CD14-positive monocyte (primary cell): ENCODE measurements at regions not wholly inside any gene's neighbourhood (a gene's known extent, or its start where the extent isn't known, plus 50 kb on each side); places are given as distances from the start of the nearest gene placed in this dataset.
"Not testable (repeated sequence)": the region's sequence is repeated elsewhere in the genome, so short reads cannot be mapped to it uniquely, and the experiment has no call there.

ENCODE experiments used
- DNase-seq, 3 donors: peaks; one replicate each; pipeline ENCODE4 v3.0.0-alpha.2; 2011 to 2022
- H2AFZ ChIP-seq: 2 replicates; pipeline ENCODE4 v1.6.0; 2012; ENCODE audit warnings: mild to moderate bottlenecking, low read depth, low read length, inconsistent platforms; ENCODE audit not compliant: insufficient read depth, poor library complexity, severe bottlenecking
- H3K27ac ChIP-seq, 2 donors: 1 replicate in 1 of 2; 2 replicates in 1 of 2; pipeline ENCODE4 v1.5.1; 2012 to 2013; ENCODE audit warnings: low read length in 2 of 2, control low read depth in 1 of 2, inconsistent platforms in 1 of 2, low read depth in 1 of 2, mild to moderate bottlenecking in 1 of 2
- H3K27me3 ChIP-seq, 2 donors: one replicate each; pipeline versions ENCODE4 v1.6.0 to v1.6.1; 2011 to 2013; ENCODE audit warnings: low read length in 2 of 2; ENCODE audit not compliant: control insufficient read depth in 2 of 2, insufficient read depth in 2 of 2
- H3K36me3 ChIP-seq, 2 donors: replicated peaks in 1 of 2; 1 replicate in 1 of 2; 2 replicates in 1 of 2; pipeline versions ENCODE4 v1.5.1 to v1.6.1; 2012 to 2013; ENCODE audit warnings: low read length in 2 of 2, control low read depth in 1 of 2, inconsistent platforms in 1 of 2, mild to moderate bottlenecking in 1 of 2; ENCODE audit not compliant: insufficient read depth in 2 of 2, control insufficient read depth in 1 of 2
- H3K4me1 ChIP-seq, 2 donors: 1 replicate in 1 of 2; 2 replicates in 1 of 2; pipeline versions ENCODE4 v1.5.1 to v1.6.1; 2012 to 2013; ENCODE audit warnings: low read length in 2 of 2, control low read depth in 1 of 2, inconsistent platforms in 1 of 2, mild to moderate bottlenecking in 1 of 2, moderate library complexity in 1 of 2; ENCODE audit not compliant: insufficient read depth in 2 of 2, control insufficient read depth in 1 of 2
- H3K4me2 ChIP-seq: replicated peaks from 2 replicates; pipeline ENCODE3; 2012; ENCODE audit warnings: low read length, moderate library complexity, mild to moderate bottlenecking; ENCODE audit not compliant: poor library complexity, severe bottlenecking; ENCODE audit errors: extremely low read depth
- H3K4me3 ChIP-seq, 3 experiments: fragments of 200-600 bp in 1 of 3; sonication (generic) in 1 of 3; replicated peaks in 1 of 3; 1 replicate in 2 of 3; 2 replicates in 1 of 3; pipeline ENCODE4 v1.5.1; 2011 to 2013; ENCODE audit warnings: low read length in 3 of 3, mild to moderate bottlenecking in 3 of 3, control low read depth in 2 of 3, low read depth in 2 of 3, inconsistent platforms in 1 of 3, moderate library complexity in 1 of 3
- H3K79me2 ChIP-seq: 2 replicates; pipeline ENCODE4 v1.6.0; 2012; ENCODE audit warnings: mild to moderate bottlenecking, control low read depth, inconsistent platforms, low read length, moderate library complexity; ENCODE audit not compliant: insufficient read depth
- H3K9ac ChIP-seq: 2 replicates; pipeline ENCODE4 v1.6.0; 2017; ENCODE audit warnings: low read length, mild to moderate bottlenecking; ENCODE audit not compliant: insufficient read depth, poor library complexity, severe bottlenecking
- H3K9me3 ChIP-seq, 2 donors: replicated peaks in 1 of 2; 1 replicate in 1 of 2; 2 replicates in 1 of 2; pipeline versions ENCODE4 v1.5.1 to v1.6.1; 2012 to 2013; ENCODE audit warnings: low read length in 2 of 2, control low read depth in 1 of 2; ENCODE audit not compliant: control insufficient read depth in 1 of 2, insufficient read depth in 1 of 2
- H4K20me1 ChIP-seq: 2 replicates; pipeline ENCODE4 v1.6.0; 2012; ENCODE audit warnings: mild to moderate bottlenecking, low read length, control low read depth, moderate library complexity; ENCODE audit not compliant: insufficient read depth
- H3K27ac Mint-ChIP-seq, 7 donors: one replicate each; pipeline ENCODE4 v1.8.0; 2020; ENCODE audit warnings: mild to moderate bottlenecking in 7 of 7, mixed read lengths in 7 of 7, moderate library complexity in 6 of 7, inconsistent platforms in 2 of 7
- H3K27me3 Mint-ChIP-seq, 3 donors: one replicate each; pipeline ENCODE4 v1.8.0; 2021 to 2022; ENCODE audit warnings: low read depth in 3 of 3, mild to moderate bottlenecking in 3 of 3, mixed read lengths in 3 of 3, moderate library complexity in 3 of 3, inconsistent platforms in 1 of 3
- H3K36me3 Mint-ChIP-seq, 2 donors: one replicate each; pipeline ENCODE4 v1.8.0; 2020; ENCODE audit warnings: mixed read lengths in 2 of 2, inconsistent platforms in 1 of 2, mild to moderate bottlenecking in 1 of 2
- H3K4me1 Mint-ChIP-seq: one replicate; pipeline ENCODE4 v1.8.0; 2020; ENCODE audit warnings: mild to moderate bottlenecking, mixed read lengths
- H3K4me3 Mint-ChIP-seq, 2 donors: one replicate each; pipeline ENCODE4 v1.8.0; 2020; ENCODE audit warnings: mild to moderate bottlenecking in 2 of 2, mixed read lengths in 2 of 2, moderate library complexity in 1 of 2
- H3K9me3 Mint-ChIP-seq, 7 donors: one replicate each; pipeline ENCODE4 v1.8.0; 2020 to 2022; ENCODE audit warnings: mixed read lengths in 7 of 7, mild to moderate bottlenecking in 6 of 7, moderate library complexity in 6 of 7, inconsistent platforms in 2 of 7
- CTCF ChIP-seq: fragments of 200-600 bp; IDR thresholded peaks from one replicate; pipeline ENCODE4 v1.8.0; 2022; ENCODE audit warnings: antibody characterized with exemption, mild to moderate bottlenecking
- WGBS: methylation state at CpG from one replicate; pipeline ENCODE4 v1.1.5; 2013; ENCODE audit warnings: missing lambda C conversion rate; ENCODE audit not compliant: insufficient coverage; 5-methylcytosine and 5-hydroxymethylcytosine counted together
- intact Hi-C, 2 donors: fragments of 100-400 bp; cut with micrococcal nuclease; formaldehyde crosslinking; loops; one replicate each; pipeline versions ENCODE4 v1.15.0 to v1.15.1; 2023

GRCh38 chr5:71929003-71929402 is 178.3 kb upstream of the MAP1B start:
- no peak overlapping the region for H3K9ac ChIP-seq
- H2AFZ ChIP-seq: no peak overlapping the region
- H3K4me3 Mint-ChIP-seq: no peak overlapping the region
- H3K27me3 ChIP-seq: no peaks in the 10 kb centered on the region
- H3K9me3 Mint-ChIP-seq: peaks cover 0 to 10% (median 5%) of the 10 kb centered on the region in 7 donors
- peaks cover 2% of the 10 kb centered on the region for H3K4me1 Mint-ChIP-seq
- no peaks in the 10 kb centered on the region for H3K36me3 Mint-ChIP-seq
- H3K79me2 ChIP-seq: no peaks in the 10 kb centered on the region
- no peaks in the 10 kb centered on the region for H3K36me3 ChIP-seq
- TF ChIP-seq CTCF: no peak
- peaks cover 1 to 7% (median 2%) of the 10 kb centered on the region in 3 donors for H3K27me3 Mint-ChIP-seq
- H4K20me1 ChIP-seq: no peaks in the 10 kb centered on the region
- no peak overlapping the region for H3K4me2 ChIP-seq
- WGBS: no CpG with 5 or more reads among the region's 3 CpGs
- intact Hi-C loops: no loop called here
- no peaks in the 10 kb centered on the region for H3K4me1 ChIP-seq
- H3K27ac Mint-ChIP-seq: no peak overlapping the region
- H3K9me3 ChIP-seq: peaks cover 4 to 6% of the 10 kb centered on the region in 2 donors
- no peak overlapping the region for H3K4me3 ChIP-seq
- H3K27ac ChIP-seq: no peak overlapping the region
- DNase-seq: no peak

- H2AFZ ChIP-seq, H3K4me3 Mint-ChIP-seq, H3K27ac Mint-ChIP-seq, H3K4me3 ChIP-seq, H4K20me1 ChIP-seq, H3K9me3 ChIP-seq, H3K36me3 Mint-ChIP-seq, H3K27me3 ChIP-seq, intact Hi-C loops, H3K79me2 ChIP-seq, H3K4me2 ChIP-seq, H3K27me3 Mint-ChIP-seq, H3K4me1 ChIP-seq, DNase-seq, H3K4me1 Mint-ChIP-seq, H3K36me3 ChIP-seq, H3K9ac ChIP-seq, H3K27ac ChIP-seq: not testable (repeated sequence)
- peaks cover 0 to 11% (median 7%) of the 10 kb centered on the region in 7 donors for H3K9me3 Mint-ChIP-seq
These were observed 176.7 kb upstream of the MAP1B start for GRCh38 chr5:71930554-71930953.
